ENCODE measurements at regions not wholly inside any gene's neighbourhood (a gene's known extent, or its start where the extent isn't known, plus 50 kb on each side); places are given as distances from the start of the nearest gene placed in this dataset.

GRCh38 chr12:19988001-19988400 lies 380.3 kb upstream of the PDE3A start (continued):
- TF ChIP-seq, protein P1, sequence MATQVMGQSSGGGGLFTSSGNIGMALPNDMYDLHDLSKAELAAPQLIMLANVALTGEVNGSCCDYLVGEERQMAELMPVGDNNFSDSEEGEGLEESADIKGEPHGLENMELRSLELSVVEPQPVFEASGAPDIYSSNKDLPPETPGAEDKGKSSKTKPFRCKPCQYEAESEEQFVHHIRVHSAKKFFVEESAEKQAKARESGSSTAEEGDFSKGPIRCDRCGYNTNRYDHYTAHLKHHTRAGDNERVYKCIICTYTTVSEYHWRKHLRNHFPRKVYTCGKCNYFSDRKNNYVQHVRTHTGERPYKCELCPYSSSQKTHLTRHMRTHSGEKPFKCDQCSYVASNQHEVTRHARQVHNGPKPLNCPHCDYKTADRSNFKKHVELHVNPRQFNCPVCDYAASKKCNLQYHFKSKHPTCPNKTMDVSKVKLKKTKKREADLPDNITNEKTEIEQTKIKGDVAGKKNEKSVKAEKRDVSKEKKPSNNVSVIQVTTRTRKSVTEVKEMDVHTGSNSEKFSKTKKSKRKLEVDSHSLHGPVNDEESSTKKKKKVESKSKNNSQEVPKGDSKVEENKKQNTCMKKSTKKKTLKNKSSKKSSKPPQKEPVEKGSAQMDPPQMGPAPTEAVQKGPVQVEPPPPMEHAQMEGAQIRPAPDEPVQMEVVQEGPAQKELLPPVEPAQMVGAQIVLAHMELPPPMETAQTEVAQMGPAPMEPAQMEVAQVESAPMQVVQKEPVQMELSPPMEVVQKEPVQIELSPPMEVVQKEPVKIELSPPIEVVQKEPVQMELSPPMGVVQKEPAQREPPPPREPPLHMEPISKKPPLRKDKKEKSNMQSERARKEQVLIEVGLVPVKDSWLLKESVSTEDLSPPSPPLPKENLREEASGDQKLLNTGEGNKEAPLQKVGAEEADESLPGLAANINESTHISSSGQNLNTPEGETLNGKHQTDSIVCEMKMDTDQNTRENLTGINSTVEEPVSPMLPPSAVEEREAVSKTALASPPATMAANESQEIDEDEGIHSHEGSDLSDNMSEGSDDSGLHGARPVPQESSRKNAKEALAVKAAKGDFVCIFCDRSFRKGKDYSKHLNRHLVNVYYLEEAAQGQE (IDR thresholded peaks at IDR 0.05; ENCODE audit: low read depth): no peak
- TF ChIP-seq, protein P2, sequence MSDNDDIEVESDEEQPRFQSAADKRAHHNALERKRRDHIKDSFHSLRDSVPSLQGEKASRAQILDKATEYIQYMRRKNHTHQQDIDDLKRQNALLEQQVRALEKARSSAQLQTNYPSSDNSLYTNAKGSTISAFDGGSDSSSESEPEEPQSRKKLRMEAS (IDR thresholded peaks at IDR 0.05): no peak
- no peak for TF ChIP-seq ZFX (IDR thresholded peaks at IDR 0.05)

GRCh38 chr12:19988459-19988873 lies 379.9 kb upstream of the PDE3A start:
- H3K36me3 ChIP-seq (ENCODE audit: control insufficient read depth in 1 of 2, insufficient read depth in 2 of 2, low read length in 2 of 2): no peaks in the 10 kb centered on the region
- TF ChIP-seq CTCF (IDR thresholded peaks at IDR 0.05 in 2 of 3, conservative IDR thresholded peaks at IDR 0.05 in 1 of 3; ENCODE audit: borderline replicate concordance in 1 of 3, insufficient read depth in 1 of 3, low read depth in 2 of 3, low read length in 2 of 3) (no peak), ELF1 (IDR thresholded peaks at IDR 0.05; ENCODE audit: borderline replicate concordance, low read depth) (no peak), ZNF274 (IDR thresholded peaks at IDR 0.05; ENCODE audit: low read depth, low read length) (no peak), POLR2A (IDR thresholded peaks at IDR 0.05; ENCODE audit: borderline replicate concordance, extremely low read depth, insufficient read depth, insufficient read length) (no peak), FOSL1 (IDR thresholded peaks at IDR 0.05; ENCODE audit: low read depth) (no peak), POLR2AphosphoS5 (IDR thresholded peaks at IDR 0.05; ENCODE audit: low read depth, low read length) (no peak), YY1 (IDR thresholded peaks at IDR 0.05; ENCODE audit: extremely low read depth, insufficient replicate concordance, low read depth, low read length) (no peak), SP1 (IDR thresholded peaks at IDR 0.05; ENCODE audit: low read depth) (no peak), EGR1 (IDR thresholded peaks at IDR 0.05; ENCODE audit: low read depth) (no peak), SRF (IDR thresholded peaks at IDR 0.05; ENCODE audit: low read depth) (no peak), TCF7L2 (IDR thresholded peaks at IDR 0.05; ENCODE audit: borderline replicate concordance, extremely low read depth, insufficient read depth, insufficient read length) (no peak), JUND (IDR thresholded peaks at IDR 0.05) (no peak), CEBPB (IDR thresholded peaks at IDR 0.05; ENCODE audit: low read depth) (no peak)
- TF ChIP-seq, protein P3, sequence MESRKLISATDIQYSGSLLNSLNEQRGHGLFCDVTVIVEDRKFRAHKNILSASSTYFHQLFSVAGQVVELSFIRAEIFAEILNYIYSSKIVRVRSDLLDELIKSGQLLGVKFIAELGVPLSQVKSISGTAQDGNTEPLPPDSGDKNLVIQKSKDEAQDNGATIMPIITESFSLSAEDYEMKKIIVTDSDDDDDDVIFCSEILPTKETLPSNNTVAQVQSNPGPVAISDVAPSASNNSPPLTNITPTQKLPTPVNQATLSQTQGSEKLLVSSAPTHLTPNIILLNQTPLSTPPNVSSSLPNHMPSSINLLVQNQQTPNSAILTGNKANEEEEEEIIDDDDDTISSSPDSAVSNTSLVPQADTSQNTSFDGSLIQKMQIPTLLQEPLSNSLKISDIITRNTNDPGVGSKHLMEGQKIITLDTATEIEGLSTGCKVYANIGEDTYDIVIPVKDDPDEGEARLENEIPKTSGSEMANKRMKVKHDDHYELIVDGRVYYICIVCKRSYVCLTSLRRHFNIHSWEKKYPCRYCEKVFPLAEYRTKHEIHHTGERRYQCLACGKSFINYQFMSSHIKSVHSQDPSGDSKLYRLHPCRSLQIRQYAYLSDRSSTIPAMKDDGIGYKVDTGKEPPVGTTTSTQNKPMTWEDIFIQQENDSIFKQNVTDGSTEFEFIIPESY (IDR thresholded peaks at IDR 0.05; ENCODE audit: extremely low read depth, insufficient replicate concordance, low read length): no peak
- TF ChIP-seq, protein P2 (IDR thresholded peaks at IDR 0.05): no peak
- ChIA-PET POLR2A (no interaction called here), RAD21 (ENCODE audit: low non-redundant PET in 1 of 2, low total read pairs in 2 of 2, uncharacterized antibody in 2 of 2, unreplicated experiment in 2 of 2) (no interaction called here), CTCF (interaction anchor here (1.3 kb wide), 1 partner anchor 249 kb away, joined by 3 read pairs; no protein-coding TSS in a partner anchor)
- no TSS peak for BruUV-seq (replicated peaks)
- H3K27me3 ChIP-seq (ENCODE audit: insufficient read depth, low read length): no peaks in the 10 kb centered on the region
- H3K4me1 ChIP-seq (ENCODE audit: control insufficient read depth in 1 of 2, insufficient read depth in 2 of 2, low read length in 2 of 2): no peaks in the 10 kb centered on the region
- no peaks in the 10 kb centered on the region for H4K20me1 ChIP-seq (ENCODE audit: insufficient read depth)
- H3K9ac ChIP-seq (ENCODE audit: low read length): no peak overlapping the region
- DNase-seq (ENCODE audit: low read depth, low spot score): no peak
- no peaks in the 10 kb centered on the region for H3K9me3 ChIP-seq (ENCODE audit: control insufficient read depth in 1 of 2, insufficient read depth in 1 of 2, low read depth in 1 of 2, low read length in 2 of 2)
- intact Hi-C loops (cut with micrococcal nuclease): no loop called here
- no peak overlapping the region for H3K4me2 ChIP-seq (ENCODE audit: low read length)
- no peak overlapping the region for H2AFZ ChIP-seq (ENCODE audit: low read depth, low read length, poor library complexity, severe bottlenecking)
- no peak overlapping the region for H3K4me3 ChIP-seq (replicated peaks in 1 of 2; ENCODE audit: low read depth in 1 of 2, low read length in 2 of 2)
- no peak for ATAC-seq
- no peaks in the 10 kb centered on the region for H3K9me2 ChIP-seq (ENCODE audit: insufficient read depth)
- no peak overlapping the region for H3K27ac ChIP-seq (ENCODE audit: low read depth, low read length)
- no peaks in the 10 kb centered on the region for H3K79me2 ChIP-seq (ENCODE audit: insufficient read depth, low read length)
